TTC549 (cell line): ENCODE measurements at regions not wholly inside any gene's neighbourhood (a gene's known extent, or its start where the extent isn't known, plus 50 kb on each side); places are given as distances from the start of the nearest gene placed in this dataset.
"Not testable (repeated sequence)": the region's sequence is repeated elsewhere in the genome, so short reads cannot be mapped to it uniquely, and the experiment has no call there.

Source experiments
- FAIRE-seq: peaks from 2 replicates; lab custom pipeline; 2012; peaks lifted over from hg19 to GRCh38; lab: Jason Lieb, UNC

DNA sequence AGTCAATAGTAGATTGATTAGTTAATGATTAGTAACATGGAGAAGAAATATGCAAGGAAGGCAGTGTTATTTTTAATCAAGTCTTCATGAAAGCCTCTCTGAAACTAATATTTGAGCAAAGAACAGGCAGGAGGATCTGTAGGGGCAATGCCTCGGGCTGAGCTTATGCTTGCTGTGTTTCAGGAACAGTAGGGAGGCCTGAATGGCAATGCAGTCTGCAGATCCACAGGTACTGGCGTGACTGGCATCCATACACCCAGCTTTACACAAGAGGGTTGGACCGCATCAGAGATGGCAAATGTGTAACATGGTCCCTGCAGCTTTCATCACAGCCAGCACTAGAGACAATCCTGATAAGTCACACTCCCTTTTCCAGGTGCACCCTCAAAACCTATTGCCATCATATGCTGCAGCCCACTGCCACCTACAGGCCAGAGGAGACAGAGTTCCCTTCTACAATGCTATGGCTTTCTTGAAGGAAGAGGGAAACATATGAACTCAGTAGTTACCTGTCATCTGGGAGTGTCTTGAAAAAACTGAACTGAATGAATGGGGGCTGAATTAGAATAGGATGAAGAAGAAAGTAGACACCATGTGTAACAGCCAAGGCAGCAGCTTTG, 582.4 kb upstream of the RAB6C start:
- no peak for FAIRE-seq

GRCh38 chr2:129400826-129401225, 578.6 kb upstream of the RAB6C start:
- no peak for FAIRE-seq

DNA sequence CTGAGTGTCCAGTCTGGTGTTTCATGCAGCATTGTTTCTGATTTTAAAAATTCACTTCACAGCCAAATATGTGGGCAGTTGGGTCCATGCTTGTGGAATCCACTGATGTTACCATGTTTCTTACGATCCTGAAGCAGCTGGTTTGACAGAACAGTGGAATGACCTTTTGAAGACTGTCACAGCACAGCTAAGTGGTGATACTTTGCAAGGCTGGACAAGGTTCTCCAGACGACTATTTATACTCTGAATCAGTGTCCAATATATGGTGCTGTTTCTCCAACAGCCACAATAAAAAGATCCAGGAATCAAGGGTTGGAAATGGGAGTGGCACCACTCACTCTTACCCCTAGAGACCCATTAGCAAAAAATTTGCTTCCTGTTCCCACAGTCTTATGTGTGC, 577.4 kb upstream of the RAB6C start:
- FAIRE-seq, result no peak

GRCh38 chr2:129404000-129404685, 575.3 kb upstream of the RAB6C start:
- FAIRE-seq, result no peak

- no peak for FAIRE-seq
Observed at GRCh38 chr2:129408570-129408969, 570.9 kb upstream of the RAB6C start.

DNA sequence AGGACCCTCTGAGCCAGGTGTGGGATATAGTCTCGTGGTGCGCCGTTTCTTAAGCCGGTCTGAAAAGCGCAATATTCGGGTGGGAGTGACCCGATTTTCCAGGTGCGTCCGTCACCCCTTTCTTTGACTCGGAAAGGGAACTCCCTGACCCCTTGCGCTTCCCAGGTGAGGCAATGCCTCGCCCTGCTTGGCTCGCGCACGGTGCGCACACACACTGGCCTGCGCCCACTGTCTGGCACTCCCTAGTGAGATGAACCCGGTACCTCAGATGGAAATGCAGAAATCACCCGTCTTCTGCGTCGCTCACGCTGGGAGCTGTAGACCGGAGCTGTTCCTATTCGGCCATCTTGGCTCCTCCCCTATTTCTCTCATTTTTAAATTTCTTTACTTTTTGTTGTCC, 562.4 kb upstream of the RAB6C start:
- not testable (repeated sequence) for FAIRE-seq

DNA sequence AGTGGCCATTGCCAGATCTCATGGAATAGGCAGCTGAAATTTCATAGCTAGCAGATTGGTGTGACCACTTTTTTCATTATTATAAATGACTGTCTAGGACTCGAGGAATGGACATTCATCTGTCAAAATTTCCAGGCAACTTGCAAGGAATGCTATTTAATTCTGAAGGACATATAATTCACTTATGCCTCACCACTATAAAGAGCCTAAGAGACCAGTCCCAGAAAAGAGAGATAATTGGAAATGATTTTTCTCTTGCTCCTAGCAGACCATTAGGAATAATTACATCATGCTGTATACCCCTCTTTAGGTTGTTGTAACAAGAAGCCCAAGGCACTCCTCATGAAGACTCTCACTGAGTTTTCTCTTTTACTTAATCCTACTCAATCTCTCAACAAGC, 557.4 kb upstream of the RAB6C start:
- no peak for FAIRE-seq

- FAIRE-seq, result no peak
Observed at GRCh38 chr2:129428086-129428660, 551.3 kb upstream of the RAB6C start.

DNA sequence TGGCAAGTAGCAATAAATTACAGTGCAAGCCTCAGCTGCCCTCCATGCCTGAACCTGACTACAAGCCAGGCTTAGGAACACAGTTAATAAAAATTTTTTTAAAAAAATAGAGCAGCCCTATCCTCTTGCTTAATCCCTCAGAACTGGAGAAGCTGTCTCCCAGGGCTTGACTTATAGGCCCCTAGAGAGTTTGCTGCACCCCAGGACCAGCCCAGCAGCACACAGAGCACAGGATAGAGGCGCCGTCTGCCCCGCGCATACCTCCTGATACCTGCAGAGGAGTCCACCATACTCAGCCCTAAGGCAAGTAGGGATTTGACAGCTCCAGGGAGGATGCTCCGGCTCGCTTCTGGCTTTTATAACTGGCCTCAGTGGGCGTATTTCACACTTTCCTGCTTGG, 548.6 kb upstream of the RAB6C start:
- FAIRE-seq, result no peak

GRCh38 chr2:129431881-129432280, 547.6 kb upstream of the RAB6C start:
- FAIRE-seq, result no peak

- FAIRE-seq, result no peak
Observed at GRCh38 chr2:129436809-129437208, 542.7 kb upstream of the RAB6C start.

- no peak for FAIRE-seq
Observed at GRCh38 chr2:129437725-129438124, 541.7 kb upstream of the RAB6C start.

- no peak for FAIRE-seq
Observed at GRCh38 chr2:129438501-129439057, 540.9 kb upstream of the RAB6C start.

GRCh38 chr2:129439406-129440302, 539.8 kb upstream of the RAB6C start:
- FAIRE-seq, result no peak

DNA sequence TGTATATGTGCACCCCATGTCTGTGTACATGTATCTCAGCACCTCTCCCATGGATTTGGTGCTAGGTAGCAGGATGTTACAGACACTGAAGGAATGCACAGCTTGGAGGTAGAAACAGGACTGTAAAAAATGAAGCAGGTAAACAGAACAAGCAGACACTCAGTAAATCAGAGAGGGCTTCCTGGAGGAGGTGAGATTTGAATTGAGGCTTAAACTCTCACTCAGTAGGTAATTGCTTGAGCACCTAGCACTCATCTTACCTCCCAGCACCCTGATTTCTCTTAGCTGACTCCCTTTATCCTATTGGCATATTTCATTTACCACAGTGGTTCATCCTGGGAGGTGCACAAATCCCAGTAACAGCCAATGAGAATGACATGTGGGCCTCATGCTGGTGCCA, 537.9 kb upstream of the RAB6C start:
- FAIRE-seq, result no peak

DNA sequence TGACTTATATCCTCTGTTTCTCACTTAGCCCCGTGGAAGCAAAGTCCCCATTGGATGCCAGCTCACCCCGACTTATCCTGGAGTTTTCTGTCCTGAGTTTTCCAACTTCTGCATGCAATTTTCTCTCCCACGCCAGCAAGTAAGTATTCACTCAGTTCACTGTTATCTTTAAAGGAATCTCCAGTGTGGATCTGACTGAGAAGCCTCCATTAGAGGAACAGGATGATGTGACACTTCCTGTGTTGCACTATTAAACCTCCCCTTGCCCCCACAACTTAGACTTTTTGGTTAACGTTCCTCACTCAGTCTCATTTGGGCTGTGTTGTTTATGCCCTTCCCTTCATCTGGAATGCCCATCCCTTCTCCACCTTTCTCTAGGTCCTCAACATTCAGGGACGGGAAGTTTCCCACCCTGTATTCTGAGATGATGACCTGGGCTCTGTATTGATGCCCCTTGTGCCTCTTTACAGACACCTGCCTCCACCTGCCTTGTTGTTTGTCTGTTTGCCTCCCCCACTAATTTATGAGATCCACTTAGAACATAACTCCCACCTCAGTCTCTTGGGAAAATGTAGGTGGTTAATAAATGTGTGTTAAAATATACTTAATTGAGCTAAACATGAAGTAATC, 536.1 kb upstream of the RAB6C start:
- no peak for FAIRE-seq

DNA sequence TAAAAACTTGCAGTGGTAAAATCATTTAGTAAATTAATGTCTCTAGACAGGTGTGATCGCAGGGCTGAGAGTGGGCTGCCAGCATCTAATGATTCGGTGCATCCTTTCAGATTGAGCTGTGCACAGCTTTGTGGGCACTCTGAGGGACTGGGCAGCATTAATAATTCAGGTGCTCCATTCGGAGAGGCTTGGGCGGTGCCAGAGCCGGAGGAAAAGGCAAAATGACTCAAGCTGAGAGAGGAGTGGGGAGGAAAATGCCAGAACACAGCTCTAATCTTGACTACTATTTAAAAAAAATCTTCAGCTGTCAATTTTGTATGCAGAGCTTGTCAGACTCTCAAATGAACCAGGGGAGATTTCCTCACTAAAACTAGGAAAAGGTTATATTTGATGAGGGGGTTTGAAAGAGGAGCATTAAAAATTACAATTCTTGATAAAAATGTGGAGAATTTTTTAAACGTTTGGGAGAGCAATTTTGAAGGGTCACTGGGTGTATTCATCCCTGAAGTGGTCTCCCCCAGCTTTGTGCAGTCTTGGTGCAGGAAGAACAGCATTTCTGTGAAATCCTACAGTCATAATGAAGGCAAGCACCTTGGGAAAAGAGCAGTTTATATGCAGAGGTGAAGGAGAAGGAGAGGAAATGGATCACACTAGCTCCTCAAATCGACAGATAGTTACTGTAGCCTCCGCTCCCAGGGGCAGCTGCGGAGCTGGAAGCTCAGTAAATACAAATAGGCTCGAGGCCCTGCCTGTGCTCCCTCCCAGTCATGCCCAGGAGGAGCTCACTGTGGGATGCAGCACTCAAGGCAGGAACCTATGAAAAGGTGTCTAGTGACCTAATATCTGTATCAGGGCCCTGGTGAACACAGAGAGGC, 535.4 kb upstream of the RAB6C start:
- no peak for FAIRE-seq

- FAIRE-seq, result no peak
Observed at GRCh38 chr2:129444751-129445150, 534.7 kb upstream of the RAB6C start.

- no peak for FAIRE-seq
Observed at GRCh38 chr2:129456691-129457090, 522.8 kb upstream of the RAB6C start.

GRCh38 chr2:129457277-129457818, 522.1 kb upstream of the RAB6C start:
- FAIRE-seq, result no peak

DNA sequence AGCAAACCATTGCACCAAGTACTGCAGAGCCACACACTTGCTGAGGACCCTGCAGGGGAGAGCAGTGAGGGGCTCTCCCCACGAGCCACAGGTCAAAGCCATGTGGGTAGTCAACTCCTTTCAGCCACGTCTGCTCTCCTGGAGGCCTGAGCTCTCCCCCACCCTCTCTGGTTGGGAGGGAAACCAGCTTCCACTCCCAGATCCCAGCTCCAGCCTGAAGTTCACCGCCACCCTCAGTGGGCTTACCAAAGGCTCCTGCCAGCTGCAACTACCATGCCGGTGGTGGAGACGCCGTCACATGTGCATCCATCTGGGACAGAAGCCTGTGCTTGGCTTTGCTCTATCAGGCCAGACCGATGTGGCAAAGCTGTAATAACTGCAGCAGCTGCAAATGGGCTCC, 521.5 kb upstream of the RAB6C start:
- no peak for FAIRE-seq
